A549 (cell line): ENCODE measurements at regions not wholly inside any gene's neighbourhood (a gene's known extent, or its start where the extent isn't known, plus 50 kb on each side); places are given as distances from the start of the nearest gene placed in this dataset.

Source experiments
- CEBPB ChIP-seq, 2 experiments: fragments of >200 bp in 1 of 2; sonication (Bioruptor Twin) in 1 of 2; formaldehyde crosslinking in 1 of 2; IDR thresholded peaks; 2 replicates each; pipeline ENCODE4 v1.6.1; 2012 to 2016
- CTCF ChIP-seq: fragments of >200 bp; sonication (Bioruptor Twin); formaldehyde crosslinking; IDR thresholded peaks from 3 replicates; pipeline ENCODE4 v1.5.1; 2016
- EP300 ChIP-seq, 2 experiments: fragments of >200 bp; sonication (Bioruptor Twin); formaldehyde crosslinking; IDR thresholded peaks; 2 replicates in 1 of 2; 3 replicates in 1 of 2; pipeline ENCODE4 v1.6.1; 2016 to 2017
- ESRRA ChIP-seq: fragments of 150-350 bp; IDR thresholded peaks from 2 replicates; pipeline ENCODE4 v1.6.1; 2014; ENCODE audit warnings: mild to moderate bottlenecking, low read length, borderline replicate concordance
- GATA3 ChIP-seq: IDR thresholded peaks from 2 replicates; pipeline ENCODE4 v1.6.1; 2012; ENCODE audit warnings: borderline replicate concordance
- MAFK ChIP-seq: fragments of 450-650 bp; IDR thresholded peaks from 2 replicates; pipeline ENCODE4 v1.6.1; 2014; ENCODE audit not compliant: partially characterized antibody
- MYC ChIP-seq: IDR thresholded peaks from 2 replicates; pipeline ENCODE4 v1.6.1; 2012; ENCODE audit warnings: mild to moderate bottlenecking, inconsistent platforms, low read length, improper control_type of control experiment, borderline replicate concordance
- POLR2A ChIP-seq: IDR thresholded peaks from 2 replicates; pipeline ENCODE4 v1.6.1; 2012; ENCODE audit warnings: mild to moderate bottlenecking, low read length
- RAD21 ChIP-seq, 2 experiments: fragments of >200 bp in 1 of 2; sonication (Bioruptor Twin) in 1 of 2; formaldehyde crosslinking in 1 of 2; IDR thresholded peaks in 1 of 2; conservative IDR thresholded peaks in 1 of 2; 2 replicates in 1 of 2; 3 replicates in 1 of 2; pipeline ENCODE4 v1.6.1; 2012 to 2018; ENCODE audit warnings: inconsistent platforms in 1 of 2
- REST ChIP-seq: fragments of 200-600 bp; sonication (generic); IDR thresholded peaks from 2 replicates; pipeline ENCODE4 v1.6.1; 2016; ENCODE audit warnings: antibody characterized with exemption, mild to moderate bottlenecking, moderate library complexity
- TP53 ChIP-seq: fragments of 250-450 bp; sonication (Bioruptor Pico); IDR thresholded peaks from 2 replicates; pipeline ENCODE4 v1.5.0; 2021; ENCODE audit warnings: mild to moderate bottlenecking, moderate library complexity
- TF ChIP-seq, protein P1 (sequence below): IDR thresholded peaks from 2 replicates; pipeline ENCODE4 v1.6.1; 2012

GRCh38 chr12:20123465-20123864 lies 244.9 kb upstream of the PDE3A start:
- TF ChIP-seq REST, result no peak
- TF ChIP-seq CTCF, result no peak
- no peak for TF ChIP-seq POLR2A
- TF ChIP-seq, protein P1, sequence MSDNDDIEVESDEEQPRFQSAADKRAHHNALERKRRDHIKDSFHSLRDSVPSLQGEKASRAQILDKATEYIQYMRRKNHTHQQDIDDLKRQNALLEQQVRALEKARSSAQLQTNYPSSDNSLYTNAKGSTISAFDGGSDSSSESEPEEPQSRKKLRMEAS, result no peak
- TF ChIP-seq EP300 (IDR thresholded peaks at IDR 0.05), result no peak
- no peak for TF ChIP-seq RAD21 (conservative IDR thresholded peaks at IDR 0.05 in 1 of 2, IDR thresholded peaks at IDR 0.05 in 1 of 2)
- no peak for TF ChIP-seq ESRRA
- no peak for TF ChIP-seq MYC
- TF ChIP-seq TP53 (CRISPR knock-in tag), result no peak
- TF ChIP-seq CEBPB (IDR thresholded peaks at IDR 0.05), result no peak
- TF ChIP-seq MAFK, result no peak
- no peak for TF ChIP-seq GATA3
